Smooth muscle cell (in vitro differentiated cells): ENCODE measurements at regions not wholly inside any gene's neighbourhood (a gene's known extent, or its start where the extent isn't known, plus 50 kb on each side); places are given as distances from the start of the nearest gene placed in this dataset.

Source experiments
- DNase-seq: peaks from one replicate; lab custom pipeline; 2025; ENCODE audit not compliant: unreplicated experiment; lab: John Stamatoyannopoulos, UW
- H2AFZ ChIP-seq: fragments of 200-600 bp; sonication (generic); 2 replicates; pipeline ENCODE4 v1.6.0; 2016; ENCODE audit warnings: antibody characterized with exemption, low read depth, mild to moderate bottlenecking
- H3F3A ChIP-seq: fragments of 200-600 bp; sonication (generic); 2 replicates; pipeline ENCODE4 v1.6.0; 2017; ENCODE audit warnings: antibody characterized with exemption, low read depth
- H3K27ac ChIP-seq: fragments of 200-600 bp; sonication (generic); 2 replicates; pipeline ENCODE4 v1.5.1; 2016; ENCODE audit warnings: low read depth, mild to moderate bottlenecking
- H3K27me3 ChIP-seq: fragments of 200-600 bp; sonication (generic); 2 replicates; pipeline ENCODE4 v1.6.1; 2016; ENCODE audit warnings: low read depth, mild to moderate bottlenecking
- H3K36me3 ChIP-seq: fragments of 200-600 bp; sonication (generic); 2 replicates; pipeline ENCODE4 v1.5.1; 2016; ENCODE audit warnings: low read depth
- H3K4me1 ChIP-seq: fragments of 200-600 bp; sonication (generic); 2 replicates; pipeline ENCODE4 v1.5.1; 2016; ENCODE audit warnings: low read depth
- H3K4me2 ChIP-seq: fragments of 200-600 bp; sonication (generic); 2 replicates; pipeline ENCODE4 v1.6.0; 2016; ENCODE audit warnings: mild to moderate bottlenecking
- H3K4me3 ChIP-seq: fragments of 200-600 bp; sonication (generic); 2 replicates; pipeline ENCODE4 v1.5.1; 2016; ENCODE audit warnings: mild to moderate bottlenecking
- H3K79me2 ChIP-seq: fragments of 200-600 bp; sonication (generic); 2 replicates; pipeline ENCODE4 v1.6.0; 2016; ENCODE audit warnings: low read depth, mild to moderate bottlenecking
- H3K9ac ChIP-seq: fragments of 200-600 bp; sonication (generic); 2 replicates; pipeline ENCODE4 v1.6.0; 2016; ENCODE audit warnings: low read depth
- H3K9me3 ChIP-seq: fragments of 200-600 bp; sonication (generic); replicated peaks from 2 replicates; pipeline ENCODE4 v1.5.1; 2016; ENCODE audit warnings: low read depth
- H4K20me1 ChIP-seq: fragments of 200-600 bp; sonication (generic); 2 replicates; pipeline ENCODE4 v1.6.0; 2016; ENCODE audit warnings: low read depth
- CTCF ChIP-seq: fragments of 200-600 bp; sonication (generic); IDR thresholded peaks from 2 replicates; pipeline ENCODE4 v1.5.1; 2017; ENCODE audit warnings: borderline replicate concordance, mild to moderate bottlenecking, antibody characterized with exemption; ENCODE audit not compliant: insufficient read depth, poor library complexity, severe bottlenecking
- WGBS: methylation state at CpG from one replicate; pipeline ENCODE4 v1.1.7; 2016; ENCODE audit warnings: low lambda C conversion rate; 5-methylcytosine and 5-hydroxymethylcytosine counted together

DNA sequence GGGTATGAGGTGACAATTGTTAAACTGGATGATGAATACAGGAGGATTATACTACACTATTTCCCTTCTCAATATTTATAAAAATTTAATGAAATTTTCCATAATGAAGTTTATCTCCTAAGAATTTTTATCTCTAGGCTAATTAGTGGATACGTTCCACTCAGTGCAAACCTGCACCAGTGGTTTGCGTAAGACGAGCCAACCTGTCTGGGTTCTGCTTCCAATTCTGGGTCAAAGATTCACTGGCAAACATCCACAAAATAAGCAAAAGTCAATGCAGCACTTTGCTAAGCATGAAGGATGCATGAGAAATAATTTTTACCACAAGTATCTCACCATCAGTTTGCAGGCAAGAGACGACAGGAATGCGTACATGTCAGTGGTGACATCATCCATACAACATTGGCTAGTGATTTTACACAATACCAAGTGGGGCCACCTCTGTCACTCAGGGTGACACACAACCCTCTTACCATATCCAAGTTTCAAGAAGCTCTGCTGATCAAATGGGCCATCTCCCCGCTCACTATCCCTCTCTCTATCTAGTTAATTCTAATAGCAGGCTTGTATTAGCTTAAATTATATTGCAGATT, 51.7 kb downstream of the FAM50B start:
- Histone ChIP-seq H3K4me1 (peaks cover 2% of the 10 kb centered on the region), H3K9me3 (no peaks in the 10 kb centered on the region), H3K36me3 (no peaks in the 10 kb centered on the region), H4K20me1 (no peaks in the 10 kb centered on the region), H2AFZ (no peak overlapping the region), H3K4me2 (no peak overlapping the region), H3K27me3 (no peaks in the 10 kb centered on the region), H3K9ac (no peak overlapping the region), H3F3A (peaks cover under 1% of the 10 kb centered on the region), H3K4me3 (no peak overlapping the region), H3K27ac (no peak overlapping the region), H3K79me2 (no peaks in the 10 kb centered on the region)
- TF ChIP-seq CTCF: no peak
- WGBS: 77% methylated on average over 6 of the region's 6 CpGs
- DNase-seq: no peak

- no peaks in the 10 kb centered on the region for H4K20me1 ChIP-seq
- no peaks in the 10 kb centered on the region for H3K79me2 ChIP-seq
- H3F3A ChIP-seq: peaks cover 4% of the 10 kb centered on the region
- H3K4me1 ChIP-seq: peaks cover 14% of the 10 kb centered on the region
- H3K9ac ChIP-seq: no peak overlapping the region
- no peak for TF ChIP-seq CTCF
- H3K4me2 ChIP-seq: no peak overlapping the region
- WGBS: 97% methylated on average over 10 of the region's 10 CpGs
- no peak overlapping the region for H3K27ac ChIP-seq
- H3K9me3 ChIP-seq: no peaks in the 10 kb centered on the region
- H2AFZ ChIP-seq: no peak overlapping the region
- H3K27me3 ChIP-seq: no peaks in the 10 kb centered on the region
- no peak overlapping the region for H3K4me3 ChIP-seq
- no peak for DNase-seq
- no peaks in the 10 kb centered on the region for H3K36me3 ChIP-seq
These were observed 53.9 kb downstream of the FAM50B start for GRCh38 chr6:3902871-3903648.

DNA sequence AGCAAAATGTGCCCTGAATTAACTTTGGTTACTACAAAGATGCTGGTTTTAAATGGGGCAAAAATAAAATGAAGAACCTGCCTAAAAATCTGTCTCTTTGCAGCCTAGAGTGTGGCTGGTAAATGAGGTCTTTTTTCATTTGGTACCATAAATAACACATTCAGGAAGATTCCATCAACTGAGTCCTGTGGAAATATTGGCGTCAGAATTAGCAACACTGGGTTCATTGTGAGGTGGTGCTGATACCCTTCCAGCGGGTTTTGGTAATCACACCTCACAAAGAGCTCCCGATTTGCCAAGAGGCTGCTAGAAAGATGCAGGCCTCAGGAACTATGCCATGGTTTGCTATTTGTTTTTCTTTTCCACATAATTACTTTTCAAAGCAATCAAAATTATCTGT, 55.3 kb downstream of the FAM50B start:
- no peak overlapping the region for H3K9ac ChIP-seq
- TF ChIP-seq CTCF: no peak
- H3K79me2 ChIP-seq: no peaks in the 10 kb centered on the region
- H3K4me3 ChIP-seq: no peak overlapping the region
- H3K27ac ChIP-seq: no peak overlapping the region
- no peaks in the 10 kb centered on the region for H3K27me3 ChIP-seq
- no peak for DNase-seq
- H3F3A ChIP-seq: peaks cover 4% of the 10 kb centered on the region
- peaks cover 14% of the 10 kb centered on the region for H3K4me1 ChIP-seq
- no peak overlapping the region for H3K4me2 ChIP-seq
- no peak overlapping the region for H2AFZ ChIP-seq
- no peaks in the 10 kb centered on the region for H3K36me3 ChIP-seq
- no peaks in the 10 kb centered on the region for H3K9me3 ChIP-seq
- WGBS: 87% methylated on average over 3 of the region's 3 CpGs
- no peaks in the 10 kb centered on the region for H4K20me1 ChIP-seq
